Iris pigment epithelial cell (primary cell): ENCODE measurements at regions not wholly inside any gene's neighbourhood (a gene's known extent, or its start where the extent isn't known, plus 50 kb on each side); places are given as distances from the start of the nearest gene placed in this dataset.
"Not testable (repeated sequence)": the region's sequence is repeated elsewhere in the genome, so short reads cannot be mapped to it uniquely, and the experiment has no call there.

ENCODE experiments used
- DNase-seq: peaks from one replicate; pipeline ENCODE4 v3.0.0-alpha.2; 2011; ENCODE audit warnings: low read depth

DNA sequence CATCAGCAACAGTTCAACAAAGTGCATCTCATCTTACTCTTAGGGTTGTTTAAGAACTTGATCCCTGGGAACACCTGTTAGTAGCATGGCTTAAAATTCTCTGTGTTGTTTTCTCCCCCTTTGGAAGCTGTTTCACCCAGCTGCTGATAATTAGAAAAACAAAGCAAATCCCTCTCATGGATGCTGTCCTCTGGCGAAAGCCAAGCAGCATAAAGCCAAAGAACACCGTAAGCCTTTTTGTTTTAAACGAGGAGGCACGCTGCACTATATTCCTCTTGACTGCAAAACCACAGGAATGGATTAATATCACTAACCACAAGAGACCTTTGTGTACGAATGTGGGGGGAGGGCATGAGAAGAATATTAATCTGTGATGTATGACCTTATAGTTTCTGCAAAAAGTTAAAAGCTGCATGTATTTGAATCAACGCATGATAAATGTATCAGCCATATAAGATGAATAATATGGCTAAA, 923.2 kb downstream of the LTN1 start:
- peak; percentile 86 for DNase-seq

DNA sequence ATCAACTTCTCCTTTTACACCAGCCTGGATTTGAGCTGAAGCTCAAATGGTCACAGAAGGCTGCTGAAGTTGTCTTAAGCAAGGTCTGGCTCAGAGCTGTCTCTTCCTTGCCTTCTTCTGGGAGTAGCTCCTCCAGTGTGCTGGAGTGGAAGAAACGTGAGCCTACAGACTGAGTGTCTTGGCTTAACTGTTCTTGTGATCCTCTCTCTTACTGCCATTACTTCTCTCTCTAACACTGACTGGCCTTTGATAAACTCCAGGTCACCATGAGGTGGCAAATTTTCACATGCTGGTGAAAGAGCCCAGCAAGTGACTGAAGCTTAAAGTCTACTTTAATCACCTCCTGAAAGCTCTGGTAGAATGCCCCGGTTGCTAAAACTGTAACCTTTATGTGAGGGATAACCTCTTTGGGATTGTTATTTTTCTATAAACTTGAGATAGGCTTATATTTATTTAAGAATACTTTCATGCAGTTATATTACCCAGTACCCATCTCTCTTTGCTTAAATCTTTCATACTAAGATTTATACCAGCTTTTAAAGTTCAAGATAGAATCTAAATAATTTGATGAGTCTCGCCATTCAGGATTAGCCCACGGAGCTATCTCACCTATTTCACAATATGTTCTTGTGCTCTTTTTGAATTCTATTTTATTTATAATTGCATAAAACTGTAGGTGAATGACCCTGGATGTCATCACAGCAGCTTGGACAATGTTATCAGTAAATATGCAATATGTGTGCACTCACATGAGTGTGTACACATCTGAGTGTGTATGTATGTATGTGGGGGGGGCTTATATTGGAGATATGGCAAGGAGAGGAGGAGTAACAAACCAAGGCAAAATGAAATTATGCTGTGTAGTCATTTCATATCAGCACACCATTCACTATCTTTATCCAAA, 924.0 kb downstream of the LTN1 start:
- DNase-seq: peak; percentile 23

DNA sequence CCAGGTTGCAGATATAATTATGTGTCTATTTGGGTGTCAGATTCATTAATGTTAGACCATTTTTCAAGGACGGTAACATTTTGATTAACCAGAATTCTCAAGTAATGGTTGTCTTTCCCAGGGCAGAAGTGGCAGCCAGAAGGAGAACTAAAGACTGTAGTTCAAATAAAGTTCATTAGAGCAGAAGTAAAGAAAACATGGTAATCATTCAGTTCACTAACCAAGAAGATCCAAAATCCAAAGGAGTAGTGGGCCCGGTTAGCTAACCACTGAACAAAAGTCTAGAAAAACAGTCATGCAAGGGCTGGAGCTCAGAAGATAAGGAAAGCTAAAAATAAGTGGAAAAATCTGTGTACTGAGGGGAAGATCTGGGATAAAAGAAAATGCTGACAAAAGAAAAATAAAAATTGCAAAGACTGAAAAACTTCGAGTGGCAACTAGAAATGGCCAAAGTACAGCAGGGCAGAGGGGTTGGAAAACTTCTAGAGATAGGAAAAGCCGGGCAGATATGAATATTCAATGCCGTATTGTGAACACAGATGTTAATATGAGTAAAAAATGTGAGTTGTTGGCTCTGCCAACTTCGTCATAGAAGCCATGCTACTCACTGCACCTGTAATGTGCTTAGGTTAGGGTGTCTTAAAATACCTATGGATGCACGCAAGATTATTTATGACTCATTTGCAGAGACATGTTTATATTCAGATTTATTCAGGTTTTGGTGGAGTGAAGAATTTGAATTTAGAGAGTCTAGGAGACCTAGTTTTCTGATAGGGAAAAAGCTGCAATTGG, 925.9 kb downstream of the LTN1 start:
- no peak for DNase-seq

DNA sequence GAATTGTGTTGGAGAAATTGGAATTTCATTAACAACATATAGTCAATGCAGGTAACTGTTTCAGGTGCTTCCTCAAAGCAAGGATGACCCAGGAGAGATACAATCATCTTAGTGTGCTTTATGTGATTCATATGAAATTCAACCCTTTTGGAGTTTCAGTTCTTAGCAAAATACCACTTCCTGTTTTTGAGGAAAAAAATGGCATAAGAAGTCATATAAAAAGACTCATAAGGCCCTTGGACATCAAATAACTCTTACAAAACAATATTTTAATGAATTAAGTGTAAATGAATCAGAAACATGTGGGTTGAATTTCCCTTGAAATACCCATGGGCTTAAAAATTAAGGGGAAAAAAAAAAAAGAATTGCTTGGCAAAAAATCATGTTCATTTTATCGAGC, 926.6 kb downstream of the LTN1 start:
- DNase-seq: peak; percentile 25

DNA sequence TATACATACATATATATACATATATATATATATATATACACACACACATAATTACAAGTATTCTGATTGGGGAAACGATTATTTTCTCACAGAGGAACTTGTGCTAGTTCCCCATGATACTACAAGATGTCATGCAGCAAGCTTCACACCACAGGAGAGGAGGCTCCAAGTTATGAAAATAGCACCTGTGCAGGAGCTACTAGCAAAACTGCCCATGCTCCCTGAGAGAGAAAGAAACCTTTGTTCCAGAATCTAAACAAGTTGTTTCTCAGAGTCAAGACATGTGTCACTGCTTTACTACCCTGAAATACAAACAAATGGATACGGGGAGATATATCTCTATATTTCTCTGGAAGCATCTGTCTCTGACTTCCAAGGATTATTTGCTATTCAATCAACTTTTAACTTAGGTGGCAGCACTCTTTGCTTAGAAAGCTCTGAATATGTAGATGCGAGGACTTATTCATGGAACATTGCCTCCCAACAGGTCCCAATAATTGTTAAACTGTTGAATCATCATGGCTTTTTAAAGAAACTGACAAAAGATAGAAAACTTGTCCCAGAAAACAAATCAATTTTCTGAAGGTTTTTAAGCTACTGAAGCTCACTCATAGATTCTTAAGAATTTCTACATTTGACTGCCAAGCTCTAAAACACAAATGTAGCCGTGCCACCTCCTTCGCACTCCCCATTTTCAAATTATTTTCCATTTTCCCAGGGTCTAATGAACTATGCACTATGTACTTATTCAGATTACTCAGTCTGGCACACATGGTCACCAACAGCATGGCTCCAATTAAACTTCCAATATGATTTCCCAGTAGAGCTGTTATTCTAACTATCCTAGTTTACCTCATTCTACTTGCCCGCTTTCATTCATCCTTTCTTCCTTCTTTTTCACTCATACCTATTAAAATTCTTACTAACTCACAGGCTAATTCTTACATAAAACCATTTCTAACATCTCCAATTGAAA, 929.1 kb downstream of the LTN1 start:
- no peak for DNase-seq

DNA sequence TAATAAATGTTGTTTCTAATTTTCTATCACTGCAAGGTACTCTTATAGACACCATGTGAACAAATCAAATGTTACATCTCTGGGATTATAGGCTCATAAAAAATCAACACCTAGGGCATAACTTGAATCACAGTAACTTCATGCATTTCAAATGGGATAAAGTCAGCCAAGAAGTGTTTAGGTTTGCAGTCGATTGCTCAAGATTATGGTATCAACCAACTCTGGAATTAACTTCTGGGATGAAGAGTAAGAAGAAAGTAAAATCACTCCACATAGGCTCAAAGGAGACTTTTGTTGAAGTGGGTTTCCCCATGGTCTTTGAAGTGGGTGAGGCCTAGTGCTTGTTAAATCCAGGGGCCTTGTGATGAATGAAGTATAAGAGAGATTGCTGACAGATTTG, 939.7 kb downstream of the LTN1 start:
- DNase-seq: peak; percentile 3

DNA sequence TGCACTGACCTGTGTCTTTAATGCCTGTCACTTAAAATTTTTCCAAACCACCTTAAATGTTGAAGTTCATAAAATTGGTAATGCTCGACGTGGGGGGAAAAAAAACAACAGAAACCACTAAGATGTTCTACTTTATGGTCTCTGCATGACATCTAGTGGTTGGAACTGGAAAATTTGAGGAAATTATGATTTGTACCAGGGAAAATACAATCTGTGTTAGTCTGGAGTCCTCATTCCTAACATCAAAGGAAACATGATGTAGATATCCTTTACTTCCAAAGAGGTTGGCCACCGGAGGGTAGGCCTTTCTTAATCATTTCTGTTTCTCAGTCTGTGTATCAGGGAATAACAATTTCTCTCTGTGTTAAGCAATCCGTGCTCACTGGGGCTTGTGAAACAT, 941.0 kb downstream of the LTN1 start:
- DNase-seq: peak; percentile 45

DNA sequence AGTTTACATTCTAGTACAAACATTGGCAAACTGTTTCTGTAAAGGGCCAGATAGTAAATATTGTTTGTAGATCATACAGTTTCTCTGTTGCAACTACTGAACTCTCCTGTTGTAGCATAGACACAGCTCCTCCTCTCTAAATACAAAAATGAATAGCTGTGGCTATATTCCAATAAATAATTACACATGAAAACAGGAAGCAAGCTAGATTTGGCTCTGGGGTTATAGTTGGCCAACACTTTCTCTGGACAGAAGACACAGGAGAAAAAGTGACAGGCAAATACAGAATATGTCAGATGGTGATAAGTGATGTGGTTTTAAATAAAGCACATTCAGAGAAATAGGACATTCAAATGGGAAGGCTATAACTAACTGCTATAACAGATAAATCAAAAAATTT, 957.0 kb downstream of the LTN1 start:
- DNase-seq: not testable (repeated sequence)

DNA sequence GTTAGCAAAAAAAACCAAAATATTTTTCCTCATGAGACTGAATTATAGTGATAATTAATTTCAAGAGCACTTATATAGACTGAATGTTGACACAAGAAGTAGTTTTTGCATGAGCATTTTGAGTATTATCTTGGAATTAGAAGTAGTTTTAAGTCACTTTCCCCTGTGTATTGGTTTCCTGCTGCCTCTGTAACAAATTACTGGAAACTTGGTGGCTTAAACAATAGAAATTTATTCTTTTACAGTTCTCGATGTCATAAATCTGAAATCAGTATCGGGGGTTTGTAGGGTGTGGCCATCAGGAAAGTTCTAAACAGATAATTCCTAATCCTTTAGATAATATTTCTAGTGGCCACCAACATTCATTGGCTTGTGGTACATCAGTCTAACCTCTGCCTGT, 957.8 kb downstream of the LTN1 start:
- DNase-seq: not testable (repeated sequence)

DNA sequence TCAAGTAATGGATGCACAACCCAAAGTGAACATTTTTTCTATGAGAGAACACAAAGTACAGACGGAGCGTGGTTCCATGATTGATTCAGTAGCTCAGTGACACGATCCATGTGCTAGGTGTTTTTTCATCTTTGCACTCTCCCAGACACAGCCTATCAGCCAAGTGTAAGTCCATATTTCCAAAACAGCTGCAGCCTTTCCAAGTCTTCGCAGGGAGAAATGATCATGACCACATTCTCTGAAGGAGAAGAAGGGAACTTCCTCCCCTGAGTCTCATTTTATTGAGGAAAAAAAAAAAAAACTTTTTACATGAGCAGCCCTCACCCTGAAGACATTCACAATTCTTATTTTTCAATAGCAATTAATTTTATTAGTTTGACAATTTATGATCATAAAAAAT, 958.3 kb downstream of the LTN1 start:
- DNase-seq: not testable (repeated sequence)

DNA sequence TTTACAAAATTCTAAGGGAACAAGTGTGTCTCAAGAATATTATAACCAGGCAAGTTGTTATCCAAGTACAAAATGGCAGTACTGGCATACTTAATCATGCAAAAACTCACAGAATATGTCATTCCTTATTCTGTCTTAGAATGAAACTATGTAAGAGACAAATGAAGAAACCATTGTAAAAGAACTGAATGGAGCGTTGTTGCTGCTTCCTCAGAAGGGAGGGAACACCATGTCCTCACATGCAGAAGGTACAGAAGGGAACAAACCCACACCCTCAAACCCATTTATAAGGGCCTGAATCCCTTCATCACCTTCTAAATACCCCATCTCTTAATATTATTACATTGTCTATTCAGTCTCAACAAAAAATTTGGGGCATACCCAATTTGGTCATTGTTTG, 960.0 kb downstream of the LTN1 start:
- not testable (repeated sequence) for DNase-seq

DNA sequence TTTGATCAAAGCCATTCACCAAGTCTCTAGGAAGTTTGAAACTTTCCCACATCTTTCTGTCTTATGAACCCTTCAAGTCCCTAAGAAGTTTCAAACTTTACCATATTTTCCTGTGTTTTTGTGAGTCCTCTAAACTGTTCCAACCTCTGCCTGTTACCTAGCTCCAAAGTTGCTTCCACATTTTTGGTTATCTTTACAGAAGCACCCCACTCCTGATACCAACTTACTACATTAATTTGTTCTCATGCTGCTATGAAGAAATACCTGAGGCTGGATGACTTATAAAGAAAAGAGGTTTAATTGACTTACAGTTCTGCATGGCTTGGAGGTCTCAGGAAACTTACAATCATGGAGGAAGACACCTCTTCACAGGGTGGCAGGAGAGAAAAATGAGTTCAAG, 961.6 kb downstream of the LTN1 start:
- not testable (repeated sequence) for DNase-seq

DNA sequence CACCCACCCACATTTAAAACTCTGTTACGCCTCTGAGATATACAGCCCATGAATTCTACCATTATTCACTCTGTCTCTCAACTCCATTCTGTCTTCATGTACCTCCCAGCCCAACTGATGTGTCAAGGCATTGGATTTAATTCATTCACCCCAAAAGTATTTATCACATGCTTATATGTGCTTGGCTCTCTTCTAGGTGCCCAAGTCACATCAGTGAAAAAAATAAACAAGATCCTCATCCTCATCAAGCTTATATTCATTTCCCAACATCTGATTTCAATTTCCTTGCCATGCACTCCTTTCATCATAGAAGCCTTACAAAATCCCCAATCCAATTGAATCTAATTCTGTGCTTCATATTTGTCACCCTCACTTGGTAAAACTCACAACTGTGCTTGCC, 967.6 kb downstream of the LTN1 start:
- no peak for DNase-seq

DNA sequence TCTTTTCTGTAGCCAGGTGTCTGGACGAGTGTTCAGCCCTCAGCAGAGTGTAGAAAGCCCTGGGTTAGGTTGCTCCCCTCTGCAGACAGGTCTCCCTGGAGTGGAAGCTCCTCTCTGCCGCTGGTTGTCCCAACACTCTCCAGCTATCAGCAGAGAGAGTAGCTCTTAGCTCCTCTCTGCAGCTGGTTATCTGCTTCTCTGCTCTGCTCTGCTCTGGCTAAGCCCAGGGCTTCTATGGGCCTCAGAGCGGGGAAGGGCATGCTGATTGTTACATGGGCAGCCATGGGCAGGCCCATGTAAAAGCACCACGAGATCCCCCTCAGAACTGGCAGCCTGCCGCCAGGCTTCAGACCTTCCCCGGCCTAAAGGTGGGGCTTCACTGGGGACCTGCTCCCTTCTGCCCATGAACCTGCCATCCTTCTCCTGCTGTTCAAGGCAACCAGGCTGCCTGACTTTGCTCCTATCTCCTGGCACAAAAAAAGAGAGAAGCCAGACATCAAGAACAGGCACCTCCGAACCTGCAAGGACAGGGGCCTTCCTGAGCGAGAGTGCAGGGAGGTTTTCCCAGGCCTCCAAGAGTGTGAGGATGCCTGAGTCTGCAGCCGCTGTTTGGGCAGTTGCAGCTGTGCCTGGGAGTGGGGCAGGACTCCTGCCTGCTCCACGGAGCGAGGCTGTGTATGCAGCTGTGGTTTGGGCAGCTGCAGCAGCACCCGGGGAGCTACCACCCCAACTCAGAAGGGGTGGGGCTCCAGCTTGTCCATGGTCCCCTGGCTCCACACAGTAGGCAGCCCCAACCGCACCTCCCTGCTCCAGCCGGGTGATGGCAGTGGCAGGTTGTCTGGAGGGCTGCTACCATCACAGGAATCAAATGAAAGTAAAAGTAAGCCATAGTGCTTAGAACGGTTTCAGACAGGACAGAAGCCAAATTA, 973.7 kb downstream of the LTN1 start:
- DNase-seq: peak; percentile 3

DNA sequence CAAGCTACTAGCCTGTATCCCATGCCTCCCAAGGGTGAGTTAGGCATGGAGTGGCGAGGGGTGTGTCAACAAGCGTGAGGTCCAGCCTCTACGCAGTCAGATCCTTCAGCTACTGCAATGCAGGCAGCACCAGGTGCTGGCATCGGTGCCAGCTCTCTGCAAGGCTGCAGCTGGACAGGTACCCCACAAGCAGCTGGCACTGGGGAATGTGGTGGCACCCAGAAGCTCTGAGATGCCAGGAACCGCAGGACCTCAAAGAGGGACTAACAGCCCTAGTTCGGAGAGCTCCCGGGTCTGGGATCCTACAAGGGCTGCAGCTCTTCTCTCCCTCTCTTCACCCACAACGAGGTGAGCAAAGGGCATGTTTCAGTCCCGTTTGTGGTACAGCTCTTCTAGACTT, 974.5 kb downstream of the LTN1 start:
- no peak for DNase-seq

DNA sequence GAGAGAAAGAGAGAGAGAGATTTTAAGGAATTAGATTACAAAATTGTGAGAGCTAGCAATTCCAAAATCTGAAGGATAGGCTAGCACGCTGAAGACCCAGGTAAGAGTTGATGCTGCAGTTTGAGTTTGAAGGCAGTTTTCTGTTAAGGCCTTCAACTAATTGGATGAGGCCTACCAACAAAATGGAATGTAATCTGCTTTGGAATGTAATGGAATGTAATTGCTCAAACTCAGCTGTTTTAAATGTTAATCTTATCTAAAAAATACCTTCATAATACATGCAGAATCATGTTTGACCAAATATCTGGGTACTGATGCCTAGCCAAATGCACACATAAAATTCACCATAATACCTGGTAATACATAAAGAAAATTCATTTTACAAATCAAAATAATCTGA, 976.1 kb downstream of the LTN1 start:
- peak; percentile 7 for DNase-seq

DNA sequence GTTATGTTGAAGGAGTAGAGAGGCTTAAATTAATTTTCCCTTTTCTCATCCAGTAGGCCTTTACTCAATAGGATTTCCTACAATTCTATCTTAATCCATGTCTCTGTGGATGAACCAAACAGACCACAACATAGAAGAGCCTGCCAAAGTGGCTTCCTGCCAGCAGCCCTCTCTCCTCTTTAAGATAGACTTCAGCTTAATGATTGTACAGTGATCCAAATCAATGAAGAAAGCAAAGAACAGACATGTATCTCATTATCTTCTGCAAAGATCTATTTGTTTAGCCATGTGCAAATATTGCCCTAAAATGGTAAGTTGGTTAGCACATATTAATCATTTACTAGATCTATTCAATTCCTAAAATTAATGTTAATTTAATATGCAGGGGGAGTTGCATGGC, 979.6 kb downstream of the LTN1 start:
- peak; percentile 11 for DNase-seq

DNA sequence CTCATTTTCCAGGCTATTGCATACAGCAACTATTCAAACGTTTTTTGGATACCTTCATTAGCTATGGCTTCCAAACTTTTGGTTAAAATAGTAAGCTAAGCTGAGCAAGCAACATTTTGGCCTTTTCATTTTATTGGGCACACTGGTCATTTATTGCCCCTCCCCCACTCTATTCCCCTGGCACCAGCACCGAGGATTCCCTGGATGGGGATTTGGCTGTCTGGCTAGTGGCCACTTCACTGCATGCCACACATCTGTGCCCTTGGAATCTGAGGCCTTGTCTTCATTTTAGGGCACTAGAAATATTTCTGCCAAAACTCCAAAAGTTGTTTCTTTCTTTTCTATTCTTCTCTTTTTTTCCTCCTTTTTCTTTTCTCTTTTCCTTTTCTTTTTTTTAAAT, 980.7 kb downstream of the LTN1 start:
- not testable (repeated sequence) for DNase-seq

DNA sequence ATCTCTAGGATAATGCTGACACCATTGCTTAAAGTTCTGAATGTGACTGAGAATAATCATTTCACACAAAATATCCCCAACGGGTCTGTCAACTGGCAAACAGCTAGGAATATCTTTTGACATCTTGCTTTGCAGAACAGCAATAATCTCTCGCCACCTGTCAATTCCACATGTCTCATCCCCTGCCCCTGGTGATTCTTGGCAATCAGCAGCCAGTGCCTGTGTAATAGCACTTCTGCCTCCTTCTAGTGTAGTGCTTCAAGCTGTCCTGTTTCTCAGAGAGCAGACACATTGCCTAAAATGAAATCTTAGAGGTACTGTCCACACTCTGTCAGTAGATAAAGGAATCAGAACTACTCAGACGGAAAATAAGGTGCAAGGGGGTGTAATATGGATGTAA, 984.4 kb downstream of the LTN1 start:
- DNase-seq: not testable (repeated sequence)

DNA sequence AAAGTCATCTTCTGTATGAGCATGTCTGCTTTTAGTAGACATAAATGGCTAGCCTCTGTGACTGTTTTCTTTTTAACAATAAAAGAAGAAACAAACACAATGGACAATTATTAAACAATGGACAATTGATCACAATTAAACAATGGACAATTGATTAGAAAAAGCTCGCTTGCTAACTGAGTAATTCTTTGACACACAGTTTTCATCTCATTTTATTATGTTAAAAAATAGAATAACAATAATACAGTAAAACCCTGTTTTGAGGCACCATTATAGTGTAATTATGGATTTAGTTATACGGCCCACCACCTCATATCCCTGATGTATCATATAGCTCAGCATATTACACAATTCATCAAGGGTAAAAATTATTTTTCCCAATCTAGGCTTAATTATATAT, 989.0 kb downstream of the LTN1 start:
- not testable (repeated sequence) for DNase-seq

DNA sequence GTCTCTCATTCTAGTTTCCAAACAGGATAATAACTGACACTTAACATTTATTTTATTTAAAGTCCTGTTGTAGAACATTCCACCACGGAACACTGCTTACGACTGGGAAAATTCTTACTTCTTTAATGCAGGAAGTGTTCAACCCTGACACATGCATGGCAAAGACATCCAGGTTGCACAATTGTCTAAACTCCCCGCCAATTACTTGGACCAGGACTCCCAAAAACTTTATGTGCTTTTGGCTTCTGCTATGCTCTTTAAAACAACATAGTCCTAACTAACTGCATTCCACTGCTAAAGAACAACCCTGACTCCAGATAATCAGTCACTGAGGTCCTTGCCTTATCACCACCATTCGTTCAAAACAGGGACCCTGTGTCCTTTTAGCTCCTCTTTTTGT, 995.8 kb downstream of the LTN1 start:
- DNase-seq: peak; percentile 12
